Naive thymus-derived CD4-positive, alpha-beta T cell (primary cell): ENCODE measurements at regions not wholly inside any gene's neighbourhood (a gene's known extent, or its start where the extent isn't known, plus 50 kb on each side); places are given as distances from the start of the nearest gene placed in this dataset.

Experiments
- ATAC-seq: fragments of 150-1000 bp; cut with Tn5 transposase; 2 replicates; pipeline ENCODE4 v1.10.0; 2021; ENCODE audit warnings: mild to moderate bottlenecking, moderate library complexity
- CTCF ChIA-PET: fragments of 350-600 bp; sonication (Branson Sonifier 250); formaldehyde crosslinking; loops from one replicate; lab custom pipeline; 2021; ENCODE audit warnings: antibody characterized with exemption; lab: Charles Lee
- POLR2A ChIA-PET: fragments of 350-600 bp; sonication (Branson Sonifier 250); formaldehyde crosslinking; loops from one replicate; lab custom pipeline; 2021; ENCODE audit warnings: antibody characterized with exemption, inconsistent platforms; lab: Charles Lee
- DNase-seq, 9 donors: peaks; one replicate each; pipeline versions ENCODE4 v3.0.0 to v3.0.0-alpha.2; 2020 to 2022; ENCODE audit warnings: mixed read lengths in 1 of 9
- H3K27ac ChIP-seq: one replicate; pipeline ENCODE4 v1.7.0; 2013; ENCODE audit warnings: mild to moderate bottlenecking, low read depth, low read length, moderate library complexity
- H3K27me3 ChIP-seq, 2 donors: one replicate each; pipeline ENCODE4 v1.7.0; 2013; ENCODE audit warnings: low read length in 2 of 2, mild to moderate bottlenecking in 2 of 2, moderate library complexity in 2 of 2; ENCODE audit not compliant: control insufficient read depth in 2 of 2, insufficient read depth in 2 of 2
- H3K36me3 ChIP-seq, 3 experiments: 1 replicate in 2 of 3; 2 replicates in 1 of 3; pipeline ENCODE4 v1.7.0; 2013; ENCODE audit warnings: low read length in 3 of 3, mild to moderate bottlenecking in 3 of 3, moderate library complexity in 1 of 3; ENCODE audit not compliant: insufficient read depth in 3 of 3, control insufficient read depth in 2 of 3
- H3K4me1 ChIP-seq, 2 donors: one replicate each; pipeline ENCODE4 v1.7.0; 2013; ENCODE audit warnings: low read length in 2 of 2, mild to moderate bottlenecking in 2 of 2, moderate library complexity in 1 of 2; ENCODE audit not compliant: control insufficient read depth in 2 of 2, insufficient read depth in 2 of 2
- H3K4me3 ChIP-seq: 2 replicates; pipeline ENCODE4 v1.7.0; 2013; ENCODE audit warnings: mild to moderate bottlenecking, low read length
- H3K9me3 ChIP-seq, 3 experiments: 1 replicate in 2 of 3; 2 replicates in 1 of 3; pipeline ENCODE4 v1.7.0; 2013; ENCODE audit warnings: low read length in 3 of 3; ENCODE audit not compliant: control insufficient read depth in 2 of 3
- H3K27ac Mint-ChIP-seq, 9 donors: one replicate each; pipeline ENCODE4 v1.8.0; 2020 to 2022; ENCODE audit warnings: mixed read lengths in 9 of 9, mild to moderate bottlenecking in 8 of 9, moderate library complexity in 5 of 9, inconsistent platforms in 2 of 9
- H3K27me3 Mint-ChIP-seq, 5 donors: one replicate each; pipeline ENCODE4 v1.8.0; 2021 to 2022; ENCODE audit warnings: mixed read lengths in 5 of 5, mild to moderate bottlenecking in 1 of 5
- H3K36me3 Mint-ChIP-seq, 5 donors: one replicate each; pipeline ENCODE4 v1.8.0; 2020 to 2022; ENCODE audit warnings: mixed read lengths in 5 of 5, mild to moderate bottlenecking in 3 of 5, inconsistent platforms in 1 of 5
- H3K4me1 Mint-ChIP-seq, 7 donors: one replicate each; pipeline ENCODE4 v1.8.0; 2020 to 2022; ENCODE audit warnings: mixed read lengths in 7 of 7, mild to moderate bottlenecking in 3 of 7, inconsistent platforms in 1 of 7
- H3K4me3 Mint-ChIP-seq, 10 donors: one replicate each; pipeline ENCODE4 v1.8.0; 2020 to 2022; ENCODE audit warnings: mild to moderate bottlenecking in 10 of 10, mixed read lengths in 10 of 10, moderate library complexity in 6 of 10, inconsistent platforms in 2 of 10
- H3K9me3 Mint-ChIP-seq, 11 donors: one replicate each; pipeline ENCODE4 v1.8.0; 2020 to 2022; ENCODE audit warnings: mixed read lengths in 11 of 11, mild to moderate bottlenecking in 4 of 11, inconsistent platforms in 1 of 11, moderate library complexity in 1 of 11
- intact Hi-C, 2 donors: fragments of 100-400 bp; cut with micrococcal nuclease; formaldehyde crosslinking; loops; one replicate each; pipeline ENCODE4 v1.15.1; 2023

GRCh38 chr21:16942703-16943102 is 570.1 kb upstream of the CXADR start:
- Histone ChIP-seq H3K27me3 (no peaks in the 10 kb centered on the region), H3K36me3 (no peaks in the 10 kb centered on the region), H3K4me1 (no peaks in the 10 kb centered on the region), H3K9me3 (peaks cover 0 to 4% (median 0%) of the 10 kb centered on the region in 3 experiments), H3K4me3 (no peak overlapping the region), H3K27ac (no peak overlapping the region)
- Mint-ChIP-seq H3K9me3 (peaks cover 2 to 41% (median 15%) of the 10 kb centered on the region in 11 donors), H3K4me3 (no peak overlapping the region), H3K27me3 (no peaks in the 10 kb centered on the region), H3K36me3 (no peaks in the 10 kb centered on the region), H3K4me1 (no peaks in the 10 kb centered on the region), H3K27ac (no peak overlapping the region)
- ATAC-seq: no peak
- ChIA-PET CTCF (no interaction called here), POLR2A (no interaction called here)
- intact Hi-C loops: no loop called here
- DNase-seq: no peak

GRCh38 chr21:16943231-16943630 is 569.6 kb upstream of the CXADR start:
- no peak overlapping the region for H3K27ac ChIP-seq
- no peak for ATAC-seq
- H3K4me3 Mint-ChIP-seq: no peak overlapping the region
- DNase-seq: no peak
- ChIA-PET CTCF (no interaction called here), POLR2A (no interaction called here)
- H3K36me3 Mint-ChIP-seq: no peaks in the 10 kb centered on the region
- peaks cover 0 to 37% (median 13%) of the 10 kb centered on the region in 11 donors for H3K9me3 Mint-ChIP-seq
- no peaks in the 10 kb centered on the region for H3K27me3 ChIP-seq
- H3K4me1 ChIP-seq: no peaks in the 10 kb centered on the region
- intact Hi-C loops: no loop called here
- H3K9me3 ChIP-seq: peaks cover 0 to 4% (median 0%) of the 10 kb centered on the region in 3 experiments
- H3K27ac Mint-ChIP-seq: no peak overlapping the region
- no peak overlapping the region for H3K4me3 ChIP-seq
- H3K27me3 Mint-ChIP-seq: no peaks in the 10 kb centered on the region
- H3K36me3 ChIP-seq: no peaks in the 10 kb centered on the region
- no peaks in the 10 kb centered on the region for H3K4me1 Mint-ChIP-seq

- Mint-ChIP-seq H3K36me3 (no peaks in the 10 kb centered on the region), H3K4me3 (no peak overlapping the region), H3K27ac (no peak overlapping the region), H3K4me1 (no peaks in the 10 kb centered on the region), H3K9me3 (peaks cover 1 to 48% (median 9%) of the 10 kb centered on the region in 11 donors), H3K27me3 (no peaks in the 10 kb centered on the region)
- no peaks in the 10 kb centered on the region for H3K27me3 ChIP-seq
- H3K4me1 ChIP-seq: no peaks in the 10 kb centered on the region
- ChIA-PET CTCF (no interaction called here), POLR2A (no interaction called here)
- peaks cover 0 to 4% (median 0%) of the 10 kb centered on the region in 3 experiments for H3K9me3 ChIP-seq
- H3K27ac ChIP-seq: no peak overlapping the region
- no peaks in the 10 kb centered on the region for H3K36me3 ChIP-seq
- intact Hi-C loops: no loop called here
- DNase-seq: no peak
- ATAC-seq: no peak
- H3K4me3 ChIP-seq: no peak overlapping the region
Measured at GRCh38 chr21:16945580-16945979, 567.3 kb upstream of the CXADR start.

DNA sequence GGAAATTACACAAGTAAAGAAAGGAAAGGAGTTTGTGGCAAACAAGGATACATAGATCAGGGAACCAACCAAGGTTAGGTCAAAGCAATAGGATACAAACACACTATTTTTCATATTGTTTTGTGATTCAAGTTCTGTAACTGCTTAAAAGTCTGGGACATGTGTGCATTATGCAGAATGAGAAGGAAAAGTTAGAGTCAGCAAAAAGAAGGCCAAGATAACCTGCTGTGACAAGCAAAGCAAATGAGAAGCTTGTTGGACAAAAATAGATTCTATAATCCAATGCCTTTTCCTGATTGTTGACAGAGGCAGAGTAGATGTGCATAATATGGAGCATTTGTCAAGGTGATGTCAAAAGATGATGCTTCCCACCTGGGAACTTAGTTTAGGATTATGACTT is 556.0 kb upstream of the CXADR start:
- no peaks in the 10 kb centered on the region for H3K4me1 Mint-ChIP-seq
- Histone ChIP-seq H3K4me1 (no peaks in the 10 kb centered on the region), H3K9me3 (no peaks in the 10 kb centered on the region), H3K27me3 (no peaks in the 10 kb centered on the region), H3K27ac (no peak overlapping the region), H3K36me3 (no peaks in the 10 kb centered on the region), H3K4me3 (no peak overlapping the region)
- intact Hi-C loops: no loop called here
- H3K9me3 Mint-ChIP-seq: peaks cover 0 to 20% (median 4%) of the 10 kb centered on the region in 11 donors
- no peaks in the 10 kb centered on the region for H3K27me3 Mint-ChIP-seq
- POLR2A ChIA-PET: interaction anchor here (0.7 kb wide), 1 partner anchor 826 kb away, joined by 4 read pairs; no protein-coding TSS in a partner anchor
- H3K36me3 Mint-ChIP-seq: no peaks in the 10 kb centered on the region
- DNase-seq: no peak
- CTCF ChIA-PET: no interaction called here
- no peak overlapping the region for H3K27ac Mint-ChIP-seq
- H3K4me3 Mint-ChIP-seq: no peak overlapping the region
- ATAC-seq: no peak

GRCh38 chr21:16965424-16965823 is 547.4 kb upstream of the CXADR start:
- no peaks in the 10 kb centered on the region for H3K4me1 Mint-ChIP-seq
- H3K27me3 ChIP-seq: no peaks in the 10 kb centered on the region
- H3K4me3 Mint-ChIP-seq: no peak overlapping the region
- no peaks in the 10 kb centered on the region for H3K4me1 ChIP-seq
- ChIA-PET POLR2A (no interaction called here), CTCF (no interaction called here)
- no peaks in the 10 kb centered on the region for H3K27me3 Mint-ChIP-seq
- intact Hi-C loops: no loop called here
- peaks cover 6 to 22% (median 12%) of the 10 kb centered on the region in 11 donors for H3K9me3 Mint-ChIP-seq
- H3K9me3 ChIP-seq: no peaks in the 10 kb centered on the region
- H3K27ac Mint-ChIP-seq: no peak overlapping the region
- ATAC-seq: no peak
- no peaks in the 10 kb centered on the region for H3K36me3 Mint-ChIP-seq
- no peak overlapping the region for H3K27ac ChIP-seq
- H3K36me3 ChIP-seq: no peaks in the 10 kb centered on the region
- H3K4me3 ChIP-seq: no peak overlapping the region
- DNase-seq: no peak

DNA sequence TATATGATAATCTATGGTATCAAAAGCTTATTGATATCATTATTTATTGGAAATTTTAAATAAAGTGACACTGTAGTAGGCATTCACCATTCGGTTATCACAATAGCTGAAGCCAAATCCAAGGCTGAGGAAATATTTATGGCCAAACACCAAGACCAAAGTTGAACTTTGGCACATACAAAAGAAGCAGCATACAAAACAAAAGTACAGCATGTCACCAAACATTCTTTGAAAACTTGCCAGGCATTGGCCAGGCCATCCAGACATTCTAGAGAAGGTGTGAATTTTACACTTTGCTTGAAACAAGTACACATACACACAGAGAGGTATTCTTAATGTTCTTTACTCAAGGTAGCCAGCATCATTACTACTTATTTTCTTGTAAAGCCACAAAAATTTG is 544.4 kb upstream of the CXADR start:
- ATAC-seq: no peak
- no peak overlapping the region for H3K4me3 Mint-ChIP-seq

GRCh38 chr21:16969636-16970035 is 543.2 kb upstream of the CXADR start:
- Histone ChIP-seq H3K27ac (no peak overlapping the region), H3K27me3 (no peaks in the 10 kb centered on the region), H3K4me3 (no peak overlapping the region), H3K4me1 (no peaks in the 10 kb centered on the region), H3K9me3 (no peaks in the 10 kb centered on the region), H3K36me3 (no peaks in the 10 kb centered on the region)
- Mint-ChIP-seq H3K4me3 (no peak overlapping the region), H3K4me1 (no peaks in the 10 kb centered on the region), H3K9me3 (peaks cover 9 to 24% (median 13%) of the 10 kb centered on the region in 11 donors), H3K27me3 (no peaks in the 10 kb centered on the region), H3K36me3 (no peaks in the 10 kb centered on the region), H3K27ac (no peak overlapping the region)
- ChIA-PET CTCF (no interaction called here), POLR2A (no interaction called here)
- ATAC-seq (no peak), DNase-seq (no peak)
- intact Hi-C loops: no loop called here

More for the DNA sequence above, 544.4 kb upstream of the CXADR start:
- ChIA-PET POLR2A (no interaction called here), CTCF (no interaction called here)
- Mint-ChIP-seq H3K4me1 (no peaks in the 10 kb centered on the region), H3K27ac (no peak overlapping the region), H3K27me3 (no peaks in the 10 kb centered on the region), H3K9me3 (peaks cover 9 to 24% (median 13%) of the 10 kb centered on the region in 11 donors), H3K36me3 (no peaks in the 10 kb centered on the region)
- no peak for DNase-seq
- no peaks in the 10 kb centered on the region for H3K36me3 ChIP-seq
- no peaks in the 10 kb centered on the region for H3K9me3 ChIP-seq
- H3K27ac ChIP-seq: no peak overlapping the region
- intact Hi-C loops: no loop called here
- H3K27me3 ChIP-seq: no peaks in the 10 kb centered on the region
- H3K4me1 ChIP-seq: no peaks in the 10 kb centered on the region
- H3K4me3 ChIP-seq: no peak overlapping the region
